ENCODE measurements at regions not wholly inside any gene's neighbourhood (a gene's known extent, or its start where the extent isn't known, plus 50 kb on each side); places are given as distances from the start of the nearest gene placed in this dataset.

DNA sequence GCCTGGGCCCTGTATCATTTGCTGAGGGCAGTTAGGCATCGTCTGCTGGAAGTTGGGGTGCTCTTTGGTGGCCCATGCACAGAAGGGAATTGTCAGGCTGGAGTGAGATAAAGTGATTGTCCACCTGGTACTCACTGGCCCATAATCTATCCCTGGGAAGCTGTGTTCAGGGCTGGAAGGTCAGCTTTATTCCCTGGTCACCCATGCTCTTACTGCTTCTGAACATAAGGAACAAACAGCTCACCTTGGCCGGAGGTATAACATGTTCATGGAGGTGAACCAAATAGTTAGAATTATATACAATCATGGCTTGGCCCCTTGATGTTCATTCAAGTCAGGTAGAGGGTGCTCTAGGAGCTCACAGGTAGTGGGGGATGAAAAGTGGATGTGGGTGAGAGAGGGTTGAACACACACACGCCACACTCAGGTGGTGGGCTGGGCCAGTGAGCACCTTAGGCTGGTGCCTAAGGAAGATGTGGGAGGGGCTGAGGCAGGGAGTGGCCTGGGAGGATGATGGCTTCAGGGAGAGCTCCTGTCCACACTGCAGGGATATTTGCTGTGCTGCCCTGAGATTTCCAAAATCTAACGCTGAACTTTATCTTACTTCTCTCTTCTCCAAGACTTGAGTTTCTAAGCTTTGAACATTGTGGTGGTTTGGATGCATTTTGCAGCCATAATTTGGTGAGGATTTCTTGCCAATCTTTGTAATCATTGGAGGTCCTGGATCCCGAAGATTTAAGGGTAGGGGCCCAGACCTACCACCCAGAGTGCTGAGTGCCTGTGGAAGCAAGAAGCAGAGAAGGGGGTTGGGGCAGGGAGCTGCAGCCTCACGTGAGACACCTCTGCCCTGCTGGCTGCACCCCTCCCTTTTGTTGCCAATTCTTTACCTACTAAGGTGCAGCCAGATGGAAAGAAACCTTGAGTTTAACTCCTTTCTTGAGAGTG, 420.6 kb downstream of the ZNF536 start:
- TF ChIP-seq, protein P1, sequence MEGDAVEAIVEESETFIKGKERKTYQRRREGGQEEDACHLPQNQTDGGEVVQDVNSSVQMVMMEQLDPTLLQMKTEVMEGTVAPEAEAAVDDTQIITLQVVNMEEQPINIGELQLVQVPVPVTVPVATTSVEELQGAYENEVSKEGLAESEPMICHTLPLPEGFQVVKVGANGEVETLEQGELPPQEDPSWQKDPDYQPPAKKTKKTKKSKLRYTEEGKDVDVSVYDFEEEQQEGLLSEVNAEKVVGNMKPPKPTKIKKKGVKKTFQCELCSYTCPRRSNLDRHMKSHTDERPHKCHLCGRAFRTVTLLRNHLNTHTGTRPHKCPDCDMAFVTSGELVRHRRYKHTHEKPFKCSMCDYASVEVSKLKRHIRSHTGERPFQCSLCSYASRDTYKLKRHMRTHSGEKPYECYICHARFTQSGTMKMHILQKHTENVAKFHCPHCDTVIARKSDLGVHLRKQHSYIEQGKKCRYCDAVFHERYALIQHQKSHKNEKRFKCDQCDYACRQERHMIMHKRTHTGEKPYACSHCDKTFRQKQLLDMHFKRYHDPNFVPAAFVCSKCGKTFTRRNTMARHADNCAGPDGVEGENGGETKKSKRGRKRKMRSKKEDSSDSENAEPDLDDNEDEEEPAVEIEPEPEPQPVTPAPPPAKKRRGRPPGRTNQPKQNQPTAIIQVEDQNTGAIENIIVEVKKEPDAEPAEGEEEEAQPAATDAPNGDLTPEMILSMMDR (IDR thresholded peaks at IDR 0.05; ENCODE audit: poor library complexity) = no peak
- TF ChIP-seq EZH2 (IDR thresholded peaks at IDR 0.05; ENCODE audit: borderline replicate concordance) = no peak

Data from hepatocyte (in vitro differentiated cells).